ENCODE measurements at regions not wholly inside any gene's neighbourhood (a gene's known extent, or its start where the extent isn't known, plus 50 kb on each side); places are given as distances from the start of the nearest gene placed in this dataset.

DNA sequence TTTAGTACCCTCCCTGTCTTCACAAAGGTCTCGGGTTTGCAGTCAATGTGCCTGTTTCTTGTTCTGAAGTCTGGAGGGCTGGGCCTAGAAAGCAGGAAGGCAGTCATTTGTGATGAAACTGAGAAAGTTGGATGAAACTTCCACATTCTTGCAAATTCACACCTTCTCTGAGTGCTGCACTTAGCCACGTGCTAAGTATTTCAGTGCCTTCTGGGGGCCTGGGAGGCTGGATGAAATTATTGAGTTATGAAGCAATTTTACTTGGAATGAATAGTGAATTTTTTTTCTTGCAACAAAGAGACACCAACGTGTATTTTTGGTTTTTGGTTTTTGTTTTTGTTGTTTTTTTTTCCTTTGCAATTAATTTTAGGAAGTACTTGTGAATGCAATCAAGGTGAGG lies 71.2 kb downstream of the MSX1 start:
- Mint-ChIP-seq H3K9me3 (ENCODE audit: unreplicated experiment) (peaks cover 3% of the 10 kb centered on the region), H3K27me3 (ENCODE audit: low read depth, unreplicated experiment) (peaks cover 44% of the 10 kb centered on the region), H3K27ac (ENCODE audit: unreplicated experiment) (no peak overlapping the region), H3K4me1 (ENCODE audit: low read depth, unreplicated experiment) (no peaks in the 10 kb centered on the region), H3K36me3 (ENCODE audit: low read depth, unreplicated experiment) (no peaks in the 10 kb centered on the region), H3K4me3 (ENCODE audit: unreplicated experiment) (no peak overlapping the region)
- H3K36me3 ChIP-seq (ENCODE audit: insufficient read depth, low read length): no peaks in the 10 kb centered on the region
- H3K9ac ChIP-seq (ENCODE audit: low read length): no peak overlapping the region
- H3K4me3 ChIP-seq (ENCODE audit: insufficient read depth, low read depth, low read length): no peak overlapping the region
- H3K27ac ChIP-seq (ENCODE audit: low read depth, low read length): no peak overlapping the region
- FAIRE-seq (no peak), DNase-seq (ENCODE audit: low read depth) (no peak)
- H3K79me2 ChIP-seq (ENCODE audit: insufficient read depth, low read length): no peaks in the 10 kb centered on the region
- no peak overlapping the region for H2AFZ ChIP-seq (ENCODE audit: low read depth, low read length)
- no peaks in the 10 kb centered on the region for H3K9me3 ChIP-seq (ENCODE audit: insufficient read depth, low read depth, low read length)
- no peak overlapping the region for H3K4me2 ChIP-seq (ENCODE audit: low read length)
- H3K27me3 ChIP-seq (ENCODE audit: insufficient read depth, low read length): no peaks in the 10 kb centered on the region
- TF ChIP-seq, protein P1, sequence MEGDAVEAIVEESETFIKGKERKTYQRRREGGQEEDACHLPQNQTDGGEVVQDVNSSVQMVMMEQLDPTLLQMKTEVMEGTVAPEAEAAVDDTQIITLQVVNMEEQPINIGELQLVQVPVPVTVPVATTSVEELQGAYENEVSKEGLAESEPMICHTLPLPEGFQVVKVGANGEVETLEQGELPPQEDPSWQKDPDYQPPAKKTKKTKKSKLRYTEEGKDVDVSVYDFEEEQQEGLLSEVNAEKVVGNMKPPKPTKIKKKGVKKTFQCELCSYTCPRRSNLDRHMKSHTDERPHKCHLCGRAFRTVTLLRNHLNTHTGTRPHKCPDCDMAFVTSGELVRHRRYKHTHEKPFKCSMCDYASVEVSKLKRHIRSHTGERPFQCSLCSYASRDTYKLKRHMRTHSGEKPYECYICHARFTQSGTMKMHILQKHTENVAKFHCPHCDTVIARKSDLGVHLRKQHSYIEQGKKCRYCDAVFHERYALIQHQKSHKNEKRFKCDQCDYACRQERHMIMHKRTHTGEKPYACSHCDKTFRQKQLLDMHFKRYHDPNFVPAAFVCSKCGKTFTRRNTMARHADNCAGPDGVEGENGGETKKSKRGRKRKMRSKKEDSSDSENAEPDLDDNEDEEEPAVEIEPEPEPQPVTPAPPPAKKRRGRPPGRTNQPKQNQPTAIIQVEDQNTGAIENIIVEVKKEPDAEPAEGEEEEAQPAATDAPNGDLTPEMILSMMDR (IDR thresholded peaks at IDR 0.05; ENCODE audit: insufficient read depth, low read depth, low read length): no peak
- no peak for TF ChIP-seq EZH2 (IDR thresholded peaks at IDR 0.05; ENCODE audit: insufficient read depth, low read length)
- no peaks in the 10 kb centered on the region for H4K20me1 ChIP-seq (ENCODE audit: insufficient read depth, low read length)
- H3K4me1 ChIP-seq (ENCODE audit: insufficient read depth, low read length): no peaks in the 10 kb centered on the region

DNA sequence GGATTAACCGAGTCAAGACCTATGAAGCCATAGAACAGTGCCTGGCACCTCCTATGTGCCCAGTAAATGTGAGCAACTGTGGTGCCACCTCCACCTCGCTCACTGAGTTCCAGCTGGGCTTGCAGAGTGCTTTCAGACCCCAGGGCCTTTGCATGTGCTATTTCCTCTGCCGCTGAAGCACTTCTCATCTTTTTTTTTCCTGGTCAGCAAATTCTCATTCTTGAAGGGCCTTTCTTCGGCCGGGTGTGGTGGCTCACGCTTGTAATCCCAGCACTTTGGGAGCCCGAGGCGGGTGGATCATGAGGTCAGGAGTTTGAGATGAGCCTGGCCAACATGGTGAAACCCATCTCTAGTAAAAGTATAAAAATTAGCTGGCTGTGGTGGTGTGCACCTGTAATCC lies 76.5 kb downstream of the MSX1 start:
- FAIRE-seq (no peak), DNase-seq (ENCODE audit: low read depth) (no peak)
- no peaks in the 10 kb centered on the region for H3K4me1 Mint-ChIP-seq (ENCODE audit: low read depth, unreplicated experiment)
- no peaks in the 10 kb centered on the region for H3K36me3 Mint-ChIP-seq (ENCODE audit: low read depth, unreplicated experiment)
- Histone ChIP-seq H3K27me3 (ENCODE audit: insufficient read depth, low read length) (peaks cover 2% of the 10 kb centered on the region), H3K9ac (ENCODE audit: low read length) (no peak overlapping the region), H3K4me1 (ENCODE audit: insufficient read depth, low read length) (no peaks in the 10 kb centered on the region), H3K36me3 (ENCODE audit: insufficient read depth, low read length) (no peaks in the 10 kb centered on the region), H3K79me2 (ENCODE audit: insufficient read depth, low read length) (no peaks in the 10 kb centered on the region), H3K9me3 (ENCODE audit: insufficient read depth, low read depth, low read length) (no peaks in the 10 kb centered on the region), H4K20me1 (ENCODE audit: insufficient read depth, low read length) (no peaks in the 10 kb centered on the region), H3K4me2 (ENCODE audit: low read length) (no peak overlapping the region), H2AFZ (ENCODE audit: low read depth, low read length) (no peak overlapping the region), H3K4me3 (ENCODE audit: insufficient read depth, low read depth, low read length) (no peak overlapping the region), H3K27ac (ENCODE audit: low read depth, low read length) (no peak overlapping the region)
- TF ChIP-seq EZH2 (IDR thresholded peaks at IDR 0.05; ENCODE audit: insufficient read depth, low read length): no peak
- TF ChIP-seq, protein P1 (IDR thresholded peaks at IDR 0.05; ENCODE audit: insufficient read depth, low read depth, low read length): no peak
- no peak overlapping the region for H3K4me3 Mint-ChIP-seq (ENCODE audit: unreplicated experiment)
- H3K27ac Mint-ChIP-seq (ENCODE audit: unreplicated experiment): no peak overlapping the region
- peaks cover 21% of the 10 kb centered on the region for H3K27me3 Mint-ChIP-seq (ENCODE audit: low read depth, unreplicated experiment)
- H3K9me3 Mint-ChIP-seq (ENCODE audit: unreplicated experiment): no peaks in the 10 kb centered on the region

DNA sequence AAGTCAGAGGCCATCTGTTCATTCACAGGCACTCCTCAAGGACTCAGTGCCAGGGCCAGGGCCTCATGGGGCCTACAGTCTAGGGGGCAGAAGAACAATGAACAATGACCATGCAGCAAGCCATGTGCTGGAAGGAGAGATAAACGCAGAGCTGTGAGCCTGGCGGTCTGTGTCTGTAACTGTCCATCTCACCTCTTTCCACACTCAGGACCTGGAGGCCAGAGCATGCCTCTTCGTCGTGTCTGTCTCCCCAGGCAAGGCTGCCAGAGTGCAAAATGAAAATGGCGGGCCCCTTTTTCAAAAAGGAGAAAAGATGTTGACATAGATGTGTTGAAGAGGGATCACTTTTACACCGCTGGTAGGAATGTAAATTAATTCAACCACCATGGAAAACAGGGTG lies 78.5 kb downstream of the MSX1 start:
- Mint-ChIP-seq H3K4me1 (ENCODE audit: low read depth, unreplicated experiment) (no peaks in the 10 kb centered on the region), H3K36me3 (ENCODE audit: low read depth, unreplicated experiment) (no peaks in the 10 kb centered on the region), H3K27me3 (ENCODE audit: low read depth, unreplicated experiment) (peaks cover 15% of the 10 kb centered on the region), H3K4me3 (ENCODE audit: unreplicated experiment) (no peak overlapping the region), H3K9me3 (ENCODE audit: unreplicated experiment) (no peaks in the 10 kb centered on the region), H3K27ac (ENCODE audit: unreplicated experiment) (no peak overlapping the region)
- no peaks in the 10 kb centered on the region for H3K4me1 ChIP-seq (ENCODE audit: insufficient read depth, low read length)
- no peak overlapping the region for H3K4me3 ChIP-seq (ENCODE audit: insufficient read depth, low read depth, low read length)
- no peak overlapping the region for H3K4me2 ChIP-seq (ENCODE audit: low read length)
- no peaks in the 10 kb centered on the region for H3K36me3 ChIP-seq (ENCODE audit: insufficient read depth, low read length)
- no peak for TF ChIP-seq EZH2 (IDR thresholded peaks at IDR 0.05; ENCODE audit: insufficient read depth, low read length)
- TF ChIP-seq, protein P1 (IDR thresholded peaks at IDR 0.05; ENCODE audit: insufficient read depth, low read depth, low read length): no peak
- H3K9me3 ChIP-seq (ENCODE audit: insufficient read depth, low read depth, low read length): no peaks in the 10 kb centered on the region
- no peak overlapping the region for H3K27ac ChIP-seq (ENCODE audit: low read depth, low read length)
- no peak overlapping the region for H2AFZ ChIP-seq (ENCODE audit: low read depth, low read length)
- no peaks in the 10 kb centered on the region for H3K79me2 ChIP-seq (ENCODE audit: insufficient read depth, low read length)
- DNase-seq (ENCODE audit: low read depth): no peak
- no peak for FAIRE-seq
- H3K9ac ChIP-seq (ENCODE audit: low read length): no peak overlapping the region
- peaks cover 2% of the 10 kb centered on the region for H3K27me3 ChIP-seq (ENCODE audit: insufficient read depth, low read length)
- no peaks in the 10 kb centered on the region for H4K20me1 ChIP-seq (ENCODE audit: insufficient read depth, low read length)
